DMS153 treated with DMSO at 0.1 percent for 48 hours (cell line): ENCODE measurements at regions not wholly inside any gene's neighbourhood (a gene's known extent, or its start where the extent isn't known, plus 50 kb on each side); places are given as distances from the start of the nearest gene placed in this dataset.

Experiments used
- DNase-seq: peaks from one replicate; lab custom pipeline; 2025; ENCODE audit not compliant: unreplicated experiment; lab: John Stamatoyannopoulos, UW

GRCh38 chr1:30304080-30304479 lies 419.3 kb downstream of the MATN1 start:
- no peak for DNase-seq

- no peak for DNase-seq
These were observed 420.0 kb downstream of the MATN1 start for GRCh38 chr1:30303387-30303786.

GRCh38 chr1:30302858-30303257 lies 420.5 kb downstream of the MATN1 start:
- DNase-seq, result peak; percentile 59

- no peak for DNase-seq
These were observed 422.7 kb downstream of the MATN1 start for GRCh38 chr1:30300669-30301068.

GRCh38 chr1:30299393-30299792 lies 424.0 kb downstream of the MATN1 start:
- DNase-seq, result no peak

- DNase-seq, result no peak
These were observed 427.7 kb downstream of the MATN1 start for GRCh38 chr1:30295674-30296073.

- no peak for DNase-seq
These were observed 428.1 kb downstream of the MATN1 start for GRCh38 chr1:30295266-30295665.

- no peak for DNase-seq
These were observed 428.9 kb downstream of the MATN1 start for GRCh38 chr1:30294508-30294907.

GRCh38 chr1:30292451-30292850 lies 430.9 kb downstream of the MATN1 start:
- DNase-seq, result no peak

- no peak for DNase-seq
These were observed 431.9 kb downstream of the MATN1 start for GRCh38 chr1:30291526-30291925.

GRCh38 chr1:30290581-30290980 lies 432.8 kb downstream of the MATN1 start:
- DNase-seq, result no peak

GRCh38 chr1:30287976-30288375 lies 435.4 kb downstream of the MATN1 start:
- DNase-seq, result no peak

GRCh38 chr1:30286988-30287839 lies 436.2 kb downstream of the MATN1 start:
- no peak for DNase-seq

- DNase-seq, result peak; percentile 57
These were observed 437.0 kb downstream of the MATN1 start for GRCh38 chr1:30286241-30286987.

- no peak for DNase-seq
These were observed 437.9 kb downstream of the MATN1 start for GRCh38 chr1:30285501-30285932.

- no peak for DNase-seq
These were observed 438.5 kb downstream of the MATN1 start for GRCh38 chr1:30284728-30285475.

- DNase-seq, result no peak
These were observed 439.2 kb downstream of the MATN1 start for GRCh38 chr1:30284226-30284625.

GRCh38 chr1:30283199-30283962 lies 440.0 kb downstream of the MATN1 start:
- no peak for DNase-seq

- no peak for DNase-seq
These were observed 442.8 kb downstream of the MATN1 start for GRCh38 chr1:30280572-30280971.

GRCh38 chr1:30277911-30278310 lies 445.5 kb downstream of the MATN1 start:
- DNase-seq, result no peak

- no peak for DNase-seq
These were observed 446.0 kb downstream of the MATN1 start for GRCh38 chr1:30277415-30277814.
